ENCODE measurements at regions not wholly inside any gene's neighbourhood (a gene's known extent, or its start where the extent isn't known, plus 50 kb on each side); places are given as distances from the start of the nearest gene placed in this dataset.

DNA sequence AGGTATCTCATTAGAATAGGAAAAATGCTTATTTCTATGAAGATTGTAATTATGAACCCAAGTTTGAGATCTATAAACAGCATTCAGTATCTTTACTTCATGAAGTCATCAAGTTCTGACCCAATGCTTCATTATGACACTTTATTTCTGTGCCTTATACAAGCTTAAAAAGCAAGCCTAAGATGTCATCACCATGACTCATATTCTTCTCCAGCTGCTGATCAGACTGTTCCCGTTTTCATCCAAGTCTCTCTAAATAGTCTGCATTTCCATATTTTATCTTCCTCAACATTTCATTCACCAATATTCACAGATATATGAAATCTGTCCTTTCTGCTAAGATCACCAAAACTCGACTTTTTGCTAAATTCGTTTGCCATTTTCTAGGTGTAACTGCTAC lies 1247.2 kb upstream of the PRR20A start:
- no peak overlapping the region for H3K27ac ChIP-seq
- H3K36me3 ChIP-seq: no peaks in the 10 kb centered on the region
- H3K9me3 ChIP-seq: peaks cover 0 to 26% (median 20%) of the 10 kb centered on the region in 8 donors
- no peaks in the 10 kb centered on the region for H3K4me1 ChIP-seq
- DNase-seq: no peak
- WGBS, 5 donors: 65 to 89% (median 79%) methylated on average over 3 of the region's 3 CpGs
- intact Hi-C loops (cut with DNase I; ENCODE audit: low total_unique reads): no loop called here
- TF ChIP-seq, protein P1, sequence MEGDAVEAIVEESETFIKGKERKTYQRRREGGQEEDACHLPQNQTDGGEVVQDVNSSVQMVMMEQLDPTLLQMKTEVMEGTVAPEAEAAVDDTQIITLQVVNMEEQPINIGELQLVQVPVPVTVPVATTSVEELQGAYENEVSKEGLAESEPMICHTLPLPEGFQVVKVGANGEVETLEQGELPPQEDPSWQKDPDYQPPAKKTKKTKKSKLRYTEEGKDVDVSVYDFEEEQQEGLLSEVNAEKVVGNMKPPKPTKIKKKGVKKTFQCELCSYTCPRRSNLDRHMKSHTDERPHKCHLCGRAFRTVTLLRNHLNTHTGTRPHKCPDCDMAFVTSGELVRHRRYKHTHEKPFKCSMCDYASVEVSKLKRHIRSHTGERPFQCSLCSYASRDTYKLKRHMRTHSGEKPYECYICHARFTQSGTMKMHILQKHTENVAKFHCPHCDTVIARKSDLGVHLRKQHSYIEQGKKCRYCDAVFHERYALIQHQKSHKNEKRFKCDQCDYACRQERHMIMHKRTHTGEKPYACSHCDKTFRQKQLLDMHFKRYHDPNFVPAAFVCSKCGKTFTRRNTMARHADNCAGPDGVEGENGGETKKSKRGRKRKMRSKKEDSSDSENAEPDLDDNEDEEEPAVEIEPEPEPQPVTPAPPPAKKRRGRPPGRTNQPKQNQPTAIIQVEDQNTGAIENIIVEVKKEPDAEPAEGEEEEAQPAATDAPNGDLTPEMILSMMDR (IDR thresholded peaks at IDR 0.05 in 8 of 11, conservative IDR thresholded peaks at IDR 0.05 in 3 of 11): no peak
- TF ChIP-seq POLR2AphosphoS5 (IDR thresholded peaks at IDR 0.05) (no peak), POLR2A (IDR thresholded peaks at IDR 0.05) (no peak)
- no peaks in the 10 kb centered on the region for H3K27me3 ChIP-seq (replicated peaks in 1 of 7)
- H3K4me3 ChIP-seq: no peak overlapping the region

DNA sequence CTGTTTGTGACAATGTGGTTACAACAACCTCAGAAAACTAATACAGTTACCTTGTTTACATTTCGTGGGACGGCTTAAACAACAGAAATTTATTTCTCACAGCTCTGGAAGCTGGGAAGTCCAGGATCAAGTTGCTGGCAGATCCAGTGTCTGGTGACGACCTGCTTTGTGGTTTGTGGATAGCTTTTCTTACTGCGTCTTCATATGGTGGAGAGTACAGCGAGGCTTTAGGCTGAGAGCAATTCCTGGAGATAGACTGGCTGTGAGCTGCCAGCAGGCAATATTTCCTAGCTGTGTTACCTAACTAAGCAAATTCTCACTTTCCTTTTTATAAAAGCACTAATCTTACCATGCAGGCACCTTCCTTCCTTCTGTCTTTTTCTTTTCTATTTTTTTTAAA lies 1203.5 kb upstream of the PRR20A start:
- Histone ChIP-seq H3K36me3 (no peaks in the 10 kb centered on the region), H3K9me3 (peaks cover 0 to 33% (median 18%) of the 10 kb centered on the region in 8 donors), H3K27ac (no peak overlapping the region), H3K4me1 (no peaks in the 10 kb centered on the region), H3K27me3 (replicated peaks in 1 of 7) (no peaks in the 10 kb centered on the region), H3K4me3 (no peak overlapping the region)
- TF ChIP-seq POLR2AphosphoS5 (IDR thresholded peaks at IDR 0.05): no peak
- TF ChIP-seq, protein P1 (IDR thresholded peaks at IDR 0.05 in 8 of 11, conservative IDR thresholded peaks at IDR 0.05 in 3 of 11): no peak
- no peak for TF ChIP-seq POLR2A (IDR thresholded peaks at IDR 0.05)
- WGBS, 5 donors: 74 to 84% (median 76%) methylated on average over 5 of the region's 5 CpGs
- intact Hi-C loops (cut with DNase I; ENCODE audit: low total_unique reads): no loop called here
- DNase-seq: no peak

DNA sequence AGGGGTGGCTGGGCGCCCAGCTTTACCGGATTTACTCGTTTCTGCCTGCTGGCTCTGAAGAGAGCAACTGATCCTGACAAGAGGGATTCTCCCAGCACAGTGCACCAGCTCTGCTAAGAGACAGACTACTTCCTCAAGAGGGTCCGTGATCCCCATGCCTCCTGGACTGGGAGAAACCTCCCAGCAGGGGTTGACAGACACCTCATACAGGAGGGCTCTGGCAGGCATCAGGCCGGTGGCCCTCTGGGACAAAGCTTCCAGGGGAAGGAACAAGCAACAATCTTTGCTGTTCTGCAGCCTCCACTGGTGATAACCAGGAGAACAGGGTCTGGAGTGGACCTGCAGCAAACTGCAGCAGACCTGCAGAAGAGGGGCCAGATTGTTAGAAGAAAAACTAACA lies 1192.5 kb upstream of the PRR20A start:
- H3K36me3 ChIP-seq: no peaks in the 10 kb centered on the region
- TF ChIP-seq POLR2AphosphoS5 (IDR thresholded peaks at IDR 0.05) (no peak), POLR2A (IDR thresholded peaks at IDR 0.05) (no peak)
- TF ChIP-seq, protein P1 (IDR thresholded peaks at IDR 0.05 in 8 of 11, conservative IDR thresholded peaks at IDR 0.05 in 3 of 11): no peak
- no peaks in the 10 kb centered on the region for H3K27me3 ChIP-seq (replicated peaks in 1 of 7)
- intact Hi-C loops (cut with DNase I; ENCODE audit: low total_unique reads): no loop called here
- 64 to 100% (median 81%) methylated on average over 4 to 5 of the region's 5 CpGs for WGBS, 5 donors
- no peak for DNase-seq
- H3K9me3 ChIP-seq: peaks cover 0 to 55% (median 19%) of the 10 kb centered on the region in 8 donors
- H3K27ac ChIP-seq: no peak overlapping the region
- H3K4me1 ChIP-seq: no peaks in the 10 kb centered on the region
- no peak overlapping the region for H3K4me3 ChIP-seq

GRCh38 chr13:55963934-55964333 lies 1176.8 kb upstream of the PRR20A start:
- H3K36me3 ChIP-seq: no peaks in the 10 kb centered on the region
- H3K27me3 ChIP-seq (replicated peaks in 1 of 7): no peaks in the 10 kb centered on the region
- WGBS, 5 donors: 88 to 100% (median 93%) methylated on average over 1 of the region's 1 CpG
- intact Hi-C loops (cut with DNase I; ENCODE audit: low total_unique reads): no loop called here
- H3K4me1 ChIP-seq: no peaks in the 10 kb centered on the region
- TF ChIP-seq, protein P1 (IDR thresholded peaks at IDR 0.05 in 8 of 11, conservative IDR thresholded peaks at IDR 0.05 in 3 of 11): no peak
- TF ChIP-seq POLR2A (IDR thresholded peaks at IDR 0.05) (no peak), POLR2AphosphoS5 (IDR thresholded peaks at IDR 0.05) (no peak)
- no peak overlapping the region for H3K27ac ChIP-seq
- H3K4me3 ChIP-seq: no peak overlapping the region
- H3K9me3 ChIP-seq: peaks cover 0 to 63% (median 38%) of the 10 kb centered on the region in 8 donors
- no peak for DNase-seq

All from spleen (tissue), 11 donors.